RCC 7860 (cell line): ENCODE measurements at regions not wholly inside any gene's neighbourhood (a gene's known extent, or its start where the extent isn't known, plus 50 kb on each side); places are given as distances from the start of the nearest gene placed in this dataset.
"Not testable (repeated sequence)": the region's sequence is repeated elsewhere in the genome, so short reads cannot be mapped to it uniquely, and the experiment has no call there.

ENCODE experiments used
- DNase-seq: peaks from one replicate; pipeline ENCODE4 v3.0.0-alpha.2; 2015; ENCODE audit warnings: low spot score
- FAIRE-seq: peaks from 2 replicates; lab custom pipeline; 2012; peaks lifted over from hg19 to GRCh38; lab: Jason Lieb, UNC

DNA sequence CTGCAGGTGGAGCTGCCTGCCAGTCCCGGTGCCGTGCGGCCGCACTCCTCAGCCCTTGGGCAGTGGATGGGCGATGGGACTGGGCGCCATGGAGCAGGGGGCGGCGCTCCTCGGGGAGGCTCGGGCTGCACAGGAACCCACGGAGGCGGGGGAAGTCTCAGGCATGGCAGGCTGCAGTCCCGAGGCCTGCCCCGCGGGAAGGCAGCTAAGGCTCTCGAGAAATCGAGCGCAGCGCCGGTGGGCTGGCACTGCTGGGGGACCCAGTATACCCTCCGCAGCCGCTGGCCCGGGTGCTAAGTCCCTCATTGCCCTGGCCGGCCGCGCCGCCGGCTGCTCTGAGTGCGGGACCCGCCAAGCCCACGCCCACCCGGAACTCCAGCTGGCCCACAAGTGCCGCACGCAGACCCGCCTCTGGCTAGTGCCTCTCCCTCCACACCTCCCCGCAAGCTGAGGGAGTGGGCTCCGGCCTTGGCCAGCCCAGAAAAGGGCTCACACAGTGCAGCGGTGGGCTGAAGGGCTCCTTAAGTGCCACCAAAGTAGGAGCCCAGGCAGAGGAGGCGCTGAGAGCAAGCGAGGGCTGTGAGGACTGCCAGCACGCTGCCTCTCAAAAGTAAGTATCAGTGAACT lies 875.8 kb downstream of the LRFN5 start:
- FAIRE-seq, DNase-seq: not testable (repeated sequence)

DNA sequence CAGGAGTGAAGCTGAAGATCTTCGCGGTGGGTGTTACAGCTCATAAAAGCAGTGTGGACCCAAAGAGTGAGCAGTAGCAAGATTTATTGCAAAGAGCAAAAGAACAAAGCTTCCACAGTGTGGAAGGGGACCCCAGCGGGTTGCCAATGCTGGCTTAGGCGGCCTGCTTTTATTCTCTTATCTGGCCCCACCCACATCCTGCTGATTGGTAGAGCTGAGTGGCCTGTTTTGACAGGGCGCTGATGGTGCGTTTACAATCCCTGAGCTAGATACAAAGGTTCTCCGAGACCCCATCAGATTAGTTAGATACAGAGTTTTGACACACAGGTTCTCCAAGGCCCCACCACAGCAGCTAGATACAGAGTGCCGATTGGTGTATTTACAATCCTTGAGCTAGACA lies 875.0 kb downstream of the LRFN5 start:
- DNase-seq, FAIRE-seq: not testable (repeated sequence)

DNA sequence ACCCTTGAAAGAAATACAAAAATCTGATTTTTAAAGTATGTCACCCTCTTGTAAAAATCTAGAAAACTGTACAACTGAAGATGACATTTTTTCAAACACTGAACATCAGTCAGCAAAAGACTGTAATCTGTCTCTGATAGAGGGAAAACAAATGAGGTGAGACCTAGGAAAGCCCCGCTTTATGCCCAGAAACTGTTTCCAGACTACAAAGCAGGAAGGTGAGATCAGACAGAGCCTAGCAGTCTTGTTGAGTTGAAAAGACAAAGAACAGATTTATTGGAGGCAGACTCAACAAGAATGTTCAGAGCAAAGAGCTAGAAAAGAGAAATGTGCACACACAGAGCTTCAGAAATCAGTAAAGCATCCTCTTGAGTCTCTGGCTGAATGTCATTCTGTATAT lies 873.6 kb downstream of the LRFN5 start:
- FAIRE-seq (no peak), DNase-seq (no peak)

DNA sequence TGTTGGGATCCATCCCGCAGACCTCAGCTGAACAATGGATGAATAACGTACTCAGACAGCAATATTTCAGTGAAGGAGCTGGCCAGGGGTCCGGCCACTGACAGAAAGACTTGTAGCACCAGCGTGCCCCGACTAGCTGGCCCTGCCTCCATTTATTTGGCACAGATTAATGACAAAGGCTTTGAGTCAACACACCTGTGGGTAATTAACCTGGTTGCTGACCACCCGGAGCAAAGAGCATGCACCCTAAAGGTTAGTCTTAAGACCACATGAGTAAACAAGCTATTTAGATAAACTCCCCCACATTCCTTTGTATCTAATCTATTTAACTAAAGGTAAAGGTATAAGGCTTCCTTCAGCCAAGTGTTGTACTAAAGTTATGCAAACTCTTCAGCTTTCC lies 868.6 kb downstream of the LRFN5 start:
- FAIRE-seq (no peak), DNase-seq (no peak)

DNA sequence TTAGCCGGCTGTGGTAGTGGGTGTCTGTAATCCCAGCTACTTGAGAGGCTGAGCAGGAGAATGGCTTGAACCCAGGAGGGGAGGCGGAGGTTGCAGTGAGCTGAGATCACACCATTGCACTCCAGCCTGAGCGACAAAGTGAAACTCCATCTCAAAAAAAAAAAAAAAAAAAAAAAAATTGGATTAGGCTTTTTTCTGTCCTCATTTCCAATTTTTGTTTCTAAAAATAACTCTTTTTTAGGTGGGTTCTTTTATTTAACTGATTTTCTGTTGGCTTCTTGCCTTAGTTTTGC lies 863.7 kb downstream of the LRFN5 start:
- FAIRE-seq (no peak), DNase-seq (no peak)

DNA sequence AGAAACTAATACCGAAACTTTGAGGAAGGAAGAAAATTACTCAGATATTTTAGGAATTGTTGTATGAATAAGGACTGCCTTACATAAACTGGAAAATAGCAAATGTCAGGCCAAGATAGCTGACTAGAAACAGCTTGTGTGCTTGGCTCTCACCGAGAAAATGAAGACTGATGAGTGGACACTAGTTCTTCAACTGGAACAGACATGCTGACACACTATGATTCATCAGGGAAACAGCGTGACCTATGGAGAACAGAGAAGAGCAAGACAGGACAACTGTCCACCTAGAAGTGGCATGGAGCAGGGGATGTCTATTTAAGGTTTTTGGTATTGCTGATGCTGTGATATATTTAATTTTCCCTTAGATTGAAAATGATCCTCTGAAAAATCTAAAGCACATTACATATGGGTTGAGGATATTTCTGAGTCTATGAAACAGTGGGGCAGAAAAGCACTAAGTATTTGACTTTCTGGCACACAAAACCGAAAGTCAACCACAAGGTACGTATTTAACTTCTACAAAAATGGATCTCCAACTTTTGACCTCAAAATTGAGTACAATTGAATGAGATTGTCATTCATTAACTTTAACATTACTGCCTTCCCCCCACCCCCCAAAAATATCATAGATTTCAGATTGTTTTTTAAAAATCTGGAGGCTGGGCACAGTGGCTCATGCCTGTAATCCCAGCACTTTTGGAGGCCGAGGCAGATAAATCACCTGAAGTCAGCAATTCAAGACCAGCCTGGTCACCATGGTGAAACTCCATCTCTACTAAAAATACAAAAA lies 863.2 kb downstream of the LRFN5 start:
- FAIRE-seq (peak; percentile 80), DNase-seq (peak; percentile 71)

DNA sequence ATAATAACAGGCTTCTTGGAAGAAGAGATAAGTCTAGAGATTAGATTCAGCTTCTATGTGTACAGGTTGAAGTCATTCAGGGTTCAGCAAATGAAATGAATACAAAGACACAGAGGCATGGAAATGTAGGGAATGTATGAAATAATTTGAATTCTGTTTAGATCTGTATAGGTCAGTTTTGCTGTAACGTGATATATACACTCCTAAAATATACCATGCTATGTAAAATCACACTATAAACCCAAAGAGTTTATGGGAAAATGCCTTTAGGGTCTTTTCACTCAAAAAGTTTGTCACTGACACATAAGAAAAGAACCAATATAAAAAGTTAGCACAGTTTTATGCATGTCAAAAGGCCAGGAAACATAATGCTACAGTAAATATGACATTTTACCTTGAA lies 854.0 kb downstream of the LRFN5 start:
- DNase-seq (no peak), FAIRE-seq (no peak)

DNA sequence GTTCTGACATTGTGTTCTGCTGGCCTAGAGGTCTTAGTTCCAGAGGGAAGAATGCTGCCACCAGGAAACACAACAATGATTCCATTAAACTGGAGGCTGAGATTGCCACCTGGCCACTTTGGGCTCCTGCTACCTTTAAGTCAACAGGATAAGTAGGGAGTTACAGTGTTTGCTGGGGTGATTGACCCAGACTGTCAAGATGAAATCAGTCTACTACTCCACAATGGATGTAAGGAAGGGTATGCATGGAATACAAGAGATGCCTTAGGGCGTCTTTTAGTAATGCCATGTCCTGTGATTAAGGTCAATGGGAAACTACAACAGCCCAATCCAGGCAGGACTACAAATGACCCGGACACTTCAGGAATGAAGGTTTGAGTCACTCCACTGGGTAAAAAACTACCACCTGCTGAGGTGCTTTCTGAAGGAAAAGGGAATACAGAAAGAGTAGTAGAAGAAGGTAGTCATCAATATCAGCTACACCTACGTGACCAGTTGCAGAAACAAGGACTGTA lies 852.6 kb downstream of the LRFN5 start:
- DNase-seq (no peak), FAIRE-seq (no peak)

DNA sequence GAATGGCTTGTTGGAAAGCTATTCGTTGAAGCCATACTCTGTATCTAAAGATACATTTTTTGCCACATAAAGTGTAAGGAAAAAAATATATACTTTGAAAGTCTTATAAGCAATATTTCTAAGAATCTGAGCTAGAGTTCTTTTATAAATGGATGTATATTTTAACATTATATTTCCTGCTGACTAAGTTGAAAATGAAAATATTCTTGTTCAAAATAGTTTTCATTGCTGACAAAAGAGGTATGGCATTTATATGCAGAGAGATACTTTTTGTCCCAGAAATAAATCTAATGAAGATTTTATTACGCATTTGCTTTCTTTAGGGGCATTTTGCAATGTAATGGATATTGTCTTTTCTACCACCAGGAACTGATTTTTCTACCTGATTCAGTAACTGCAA lies 834.9 kb downstream of the LRFN5 start:
- DNase-seq: no peak
- FAIRE-seq: no peak

DNA sequence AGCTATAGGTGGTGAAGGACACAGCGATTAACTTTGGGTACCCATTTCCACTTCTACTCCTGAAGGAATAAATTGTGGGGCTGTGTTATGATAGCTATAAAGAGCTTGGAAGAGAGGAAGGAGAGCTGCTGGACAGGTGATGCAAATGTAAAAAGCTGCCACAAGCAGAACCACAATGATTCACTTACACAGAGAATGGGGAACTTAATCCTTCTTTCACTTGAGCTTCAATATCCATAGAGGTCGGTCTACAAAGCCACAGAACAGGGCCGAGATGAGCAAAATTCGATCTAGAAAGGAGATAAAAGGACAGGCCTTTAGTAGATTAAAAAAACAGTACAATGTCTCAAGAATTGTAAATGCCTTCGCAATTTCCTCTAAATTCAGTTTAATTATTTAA lies 831.1 kb downstream of the LRFN5 start:
- DNase-seq (no peak), FAIRE-seq (no peak)

DNA sequence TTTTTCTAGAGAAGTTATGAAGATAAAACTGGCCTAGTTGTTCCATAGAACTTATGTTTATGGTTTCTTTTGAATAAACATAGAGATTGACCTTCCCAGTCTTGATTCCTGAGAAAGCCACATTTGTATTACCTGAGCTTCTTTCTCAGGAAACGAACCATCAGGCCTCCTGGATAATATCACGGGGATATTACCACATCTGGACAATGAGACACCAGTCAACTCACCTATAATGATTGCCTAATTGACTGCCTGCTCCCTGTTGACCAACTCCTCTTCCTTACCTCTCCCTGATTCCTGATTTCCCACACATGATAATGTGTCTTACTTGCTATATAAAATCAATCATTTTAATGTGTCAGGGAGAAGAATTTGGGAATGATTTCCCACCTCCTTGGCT lies 822.7 kb downstream of the LRFN5 start:
- DNase-seq (no peak), FAIRE-seq (no peak)

DNA sequence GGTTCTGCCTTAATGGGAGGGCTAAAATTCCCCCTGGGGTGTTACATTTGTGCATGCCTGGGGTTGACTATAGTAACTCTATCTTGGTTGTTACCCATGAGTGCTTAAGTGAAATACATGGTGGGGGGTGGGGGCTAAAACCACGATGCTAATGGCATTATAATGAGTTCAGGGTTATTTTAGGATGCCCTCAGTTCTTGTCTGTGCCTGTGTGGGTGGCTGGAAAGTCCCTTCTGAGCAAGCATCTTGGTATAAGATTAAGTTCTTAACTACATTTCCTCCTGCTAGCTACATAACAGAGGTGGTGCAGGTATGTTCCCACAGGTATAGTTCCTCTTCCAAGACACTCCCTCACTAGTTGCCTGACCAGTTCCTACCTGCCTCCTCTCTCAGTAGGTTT lies 822.3 kb downstream of the LRFN5 start:
- FAIRE-seq: no peak
- no peak for DNase-seq

DNA sequence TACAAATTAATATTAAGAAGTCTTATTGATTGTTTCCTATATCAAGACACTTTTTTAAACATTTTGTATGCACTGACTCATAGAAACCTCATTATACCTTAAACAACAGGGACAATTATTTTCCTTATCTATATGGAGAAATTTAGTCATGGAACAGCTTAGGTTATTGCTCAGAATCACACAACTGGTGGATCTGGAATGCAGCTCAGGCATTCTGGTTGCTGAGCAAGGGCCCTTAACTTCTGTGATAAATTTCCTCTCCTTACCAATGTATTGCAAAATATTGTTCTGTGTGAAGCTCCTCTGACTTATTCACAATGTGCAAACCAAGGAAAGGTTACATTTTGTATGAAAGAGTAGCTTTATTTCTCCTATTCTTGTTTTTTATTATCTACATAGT lies 817.8 kb downstream of the LRFN5 start:
- FAIRE-seq (no peak), DNase-seq (no peak)

DNA sequence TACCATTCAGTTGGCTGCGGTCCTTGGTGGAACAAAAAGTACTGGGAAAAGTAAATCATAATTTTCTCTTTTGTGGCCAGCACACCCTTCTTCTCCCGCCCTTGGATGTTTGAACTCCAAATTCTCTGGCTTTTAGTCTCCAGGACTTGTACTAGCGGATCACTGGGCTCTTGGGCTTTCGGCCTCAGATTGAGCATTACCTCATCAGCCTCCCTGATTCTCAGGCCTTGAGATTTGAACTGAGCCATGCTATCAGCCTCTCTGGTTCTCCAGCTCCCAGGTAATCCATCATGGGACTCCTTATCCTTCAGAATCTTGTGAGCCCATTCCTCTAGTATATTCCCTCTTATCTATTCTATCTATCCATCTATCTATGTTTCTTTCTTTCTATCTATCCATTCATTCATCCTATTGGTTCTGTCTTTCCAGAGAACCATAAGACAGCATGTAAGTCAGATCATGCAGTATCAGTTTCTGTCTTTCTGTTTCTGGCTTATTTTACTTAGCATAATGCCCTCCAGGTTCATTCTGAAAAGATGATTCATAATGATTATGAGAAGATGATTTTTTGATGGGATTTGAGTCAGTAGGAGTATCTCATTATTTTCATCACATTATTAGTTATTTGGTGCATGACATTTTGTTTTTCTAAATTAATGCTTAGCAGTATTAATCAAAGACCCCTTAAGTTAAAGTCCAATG lies 814.9 kb downstream of the LRFN5 start:
- DNase-seq: no peak

DNA sequence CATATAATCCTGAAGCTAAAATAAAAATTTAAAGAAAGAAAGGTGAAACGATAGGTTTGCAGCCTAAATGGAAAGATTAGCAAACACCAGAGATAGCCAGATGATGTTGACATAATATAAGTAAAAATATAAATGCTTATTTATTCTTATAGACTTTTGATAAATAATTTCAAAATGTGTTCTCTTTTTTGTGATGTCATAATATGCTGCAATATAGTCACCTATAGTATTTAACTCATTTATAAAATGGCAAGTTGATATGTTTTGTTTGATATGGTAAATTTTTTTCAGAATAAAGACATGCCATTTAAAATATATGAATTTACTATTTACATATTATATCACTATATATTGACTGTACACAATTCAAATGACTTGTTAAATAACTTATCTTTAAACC lies 813.4 kb downstream of the LRFN5 start:
- no peak for FAIRE-seq
- no peak for DNase-seq

More for the DNA sequence above, 814.9 kb downstream of the LRFN5 start:
- FAIRE-seq: no peak

DNA sequence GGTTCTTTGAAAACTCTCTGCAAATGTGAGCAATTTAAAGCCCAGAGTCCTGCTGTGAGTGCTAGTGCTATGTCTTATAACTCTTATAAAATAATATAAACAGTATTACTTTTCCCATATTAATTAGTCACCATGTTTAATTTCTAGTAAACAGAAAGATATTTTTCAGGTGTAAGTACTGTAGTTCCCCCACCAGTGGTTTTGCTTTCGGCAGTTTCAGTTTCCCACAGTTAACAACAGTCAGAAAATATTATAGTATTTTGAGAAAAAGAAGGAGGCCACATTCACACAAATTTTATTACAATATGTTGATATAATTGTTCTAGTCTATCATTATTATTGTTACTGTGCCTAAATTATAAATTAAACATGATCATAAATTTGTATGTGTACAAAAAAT lies 800.5 kb downstream of the LRFN5 start:
- DNase-seq: no peak
- FAIRE-seq: no peak

DNA sequence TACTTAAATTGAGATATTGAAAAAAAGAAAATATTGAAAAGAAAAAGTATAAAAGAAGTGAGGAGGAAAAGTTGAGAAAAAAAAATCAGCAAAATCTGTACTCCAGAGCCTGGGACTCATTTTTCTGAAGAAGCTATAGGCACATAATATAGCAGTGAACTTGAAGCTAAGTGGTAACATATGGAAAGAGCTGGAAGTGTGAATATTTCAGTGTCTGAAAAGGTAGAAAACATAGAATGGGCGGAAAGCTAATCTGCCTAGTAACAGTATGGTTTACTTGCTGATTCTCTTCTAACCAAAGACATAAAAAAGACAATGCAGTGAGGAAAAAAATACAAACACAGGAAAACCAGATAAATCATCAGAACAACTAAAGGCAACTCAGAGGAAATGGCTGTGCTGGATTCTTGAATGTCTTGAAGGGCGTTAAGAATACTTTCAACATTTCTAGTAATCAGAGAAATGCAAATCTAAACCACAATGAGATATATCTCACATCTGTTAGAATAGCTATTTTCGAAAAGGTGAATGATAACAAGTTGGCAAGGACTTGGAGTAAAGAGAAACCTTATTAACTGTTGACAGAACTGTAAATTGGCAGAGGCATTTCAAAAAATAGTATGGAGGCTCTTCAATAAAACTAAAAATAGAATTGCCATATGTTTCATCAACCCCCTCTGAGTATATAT lies 784.6 kb downstream of the LRFN5 start:
- DNase-seq: no peak
- FAIRE-seq: no peak

DNA sequence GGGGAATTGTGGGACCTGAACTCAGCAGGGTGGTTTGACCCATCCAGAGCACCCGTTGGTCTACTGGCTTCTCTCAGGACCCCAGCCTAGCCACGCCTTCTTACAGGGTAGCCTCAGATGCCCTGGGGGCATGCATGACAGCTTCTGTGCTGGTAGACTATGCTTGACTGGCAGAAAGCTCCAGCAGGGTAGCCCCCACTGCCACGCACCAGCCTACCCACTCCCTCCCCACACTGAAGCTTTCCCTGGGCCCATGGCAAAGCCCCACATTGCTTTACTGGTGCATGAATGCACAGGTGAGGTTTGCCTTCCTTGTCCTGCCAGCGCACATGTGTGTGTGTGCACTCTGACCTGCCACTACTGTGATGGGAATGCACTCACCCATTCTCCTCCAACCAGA lies 772.2 kb downstream of the LRFN5 start:
- DNase-seq (no peak), FAIRE-seq (no peak)

DNA sequence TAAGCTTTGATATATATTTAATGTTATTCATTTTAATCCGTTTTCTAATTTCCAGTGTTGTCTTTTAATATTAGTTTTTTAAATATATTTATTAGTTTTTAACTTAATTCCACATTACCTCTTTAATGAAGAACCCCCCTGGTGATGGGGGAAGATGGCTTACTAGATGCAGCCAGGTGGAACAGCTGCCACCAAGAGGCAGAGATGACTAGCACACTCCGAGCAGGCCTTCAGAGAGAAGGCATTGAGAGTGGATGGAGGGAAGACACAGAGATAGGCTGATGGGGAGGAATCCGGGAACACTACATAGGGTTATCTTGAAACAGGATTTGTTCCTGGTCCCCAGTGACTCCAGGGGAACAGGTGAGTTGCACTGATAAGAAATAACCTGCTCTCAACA lies 771.6 kb downstream of the LRFN5 start:
- FAIRE-seq (no peak), DNase-seq (no peak)

DNA sequence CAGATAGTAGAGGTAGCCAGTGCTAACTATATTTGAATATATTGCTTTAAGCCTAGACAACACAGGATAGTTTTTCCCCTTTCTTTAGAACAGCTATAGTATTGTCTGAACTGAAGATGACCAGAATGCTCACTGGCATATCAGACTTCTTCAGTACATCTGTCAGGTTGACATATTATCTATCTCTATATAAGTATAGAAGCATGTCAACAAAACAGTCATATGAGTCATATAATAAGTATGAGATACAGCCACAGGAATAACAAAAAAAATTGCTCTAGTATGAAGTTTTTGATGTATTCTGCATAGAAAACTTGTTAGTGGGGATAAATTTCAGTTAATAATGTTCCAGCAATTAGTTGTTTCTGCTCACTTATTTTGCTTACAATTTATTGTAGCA lies 767.7 kb downstream of the LRFN5 start:
- FAIRE-seq (no peak), DNase-seq (no peak)

DNA sequence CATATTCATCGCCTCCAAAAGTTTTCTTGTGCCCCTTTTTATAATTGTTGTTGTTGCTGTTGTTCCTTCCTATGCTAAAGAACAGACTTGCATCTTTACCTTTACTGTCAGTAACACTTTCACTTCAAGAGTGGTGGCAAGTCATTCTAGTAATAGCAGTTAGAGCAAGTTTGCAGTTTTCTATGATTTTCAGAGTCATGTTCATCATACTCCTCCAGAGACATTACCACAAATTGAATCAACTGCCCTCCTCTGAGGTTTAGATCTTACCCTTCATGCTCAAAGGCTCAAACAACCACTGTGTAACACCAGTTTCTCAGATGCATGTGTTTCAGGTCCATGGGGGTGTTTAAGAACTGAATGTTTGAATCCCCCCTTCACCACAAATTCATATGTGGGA lies 763.4 kb downstream of the LRFN5 start:
- no peak for DNase-seq
- no peak for FAIRE-seq
